Motor neuron (in vitro differentiated cells): ENCODE measurements at regions not wholly inside any gene's neighbourhood (a gene's known extent, or its start where the extent isn't known, plus 50 kb on each side); places are given as distances from the start of the nearest gene placed in this dataset.

ENCODE experiments used
- ATAC-seq, 8 experiments: fragments of 200-7000 bp; cut with Tn5 transposase; replicated peaks in 6 of 8; 2 replicates each; pipeline ENCODE4 v1.8.0; 2021; ENCODE audit warnings: mild to moderate bottlenecking in 8 of 8, moderate library complexity in 8 of 8
- H3K27ac ChIP-seq, 2 donors: fragments of 250-450 bp; sonication (Bioruptor Pico); 2 replicates each; pipeline ENCODE4 v1.9.0; 2021; ENCODE audit warnings: antibody characterized with exemption in 2 of 2, mild to moderate bottlenecking in 2 of 2, moderate library complexity in 1 of 2
- H3K4me1 ChIP-seq, 2 donors: fragments of 250-450 bp; sonication (Bioruptor Pico); replicated peaks in 1 of 2; 2 replicates each; pipeline ENCODE4 v1.6.1; 2021; ENCODE audit warnings: antibody characterized with exemption in 2 of 2, mild to moderate bottlenecking in 2 of 2, moderate library complexity in 1 of 2
- H3K4me3 ChIP-seq, 5 donors: fragments of 250-450 bp; sonication (Bioruptor Pico); 2 replicates each; pipeline ENCODE4 v1.9.0; 2021; ENCODE audit warnings: antibody characterized with exemption in 5 of 5, mild to moderate bottlenecking in 5 of 5, moderate library complexity in 4 of 5
- WGBS, 10 experiments: fragments of 450-650 bp; shearing (Covaris generic); methylation state at CpG; one replicate each; pipeline ENCODE4 v1.0.0; 2022; 5-methylcytosine and 5-hydroxymethylcytosine counted together
- in situ Hi-C, 9 experiments: fragments of 400-800 bp; cut with MboI; loops; one replicate each; pipeline ENCODE4 v1.15.0; 2021; ENCODE audit warnings: low sequenced_read_pairs in 9 of 9, low pct_unique_long_range_greater_than_20kb in 2 of 9; ENCODE audit not compliant: unreplicated experiment in 9 of 9

DNA sequence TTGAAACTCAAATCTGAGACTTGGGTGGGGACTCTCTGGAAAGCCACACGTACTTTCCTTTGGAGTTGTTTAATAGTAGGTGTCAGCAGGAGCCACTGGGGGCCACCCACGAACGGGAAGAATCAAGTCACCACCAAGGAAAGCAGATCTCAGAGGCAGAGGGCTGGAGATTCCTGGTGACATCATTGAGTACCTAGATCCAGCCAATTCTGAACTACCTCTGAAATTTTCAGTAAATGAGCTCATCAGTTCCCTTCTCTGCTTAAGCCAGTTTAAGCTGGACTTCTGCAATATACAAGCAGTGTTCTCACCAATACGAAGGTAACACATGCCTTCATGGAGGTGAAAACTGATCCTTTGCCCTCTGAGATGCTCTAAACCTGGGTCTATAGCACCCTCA is 99.3 kb upstream of the SORCS3 start:
- in situ Hi-C loops: no loop called here
- peak in 5 of 8 experiments; percentile 18 to 84 (median 64) for ATAC-seq
- Histone ChIP-seq H3K4me1 (no peaks in the 10 kb centered on the region), H3K4me3 (no peak overlapping the region), H3K27ac (no peak overlapping the region)
- WGBS, 10 experiments: 10 to 72% (median 58%) methylated on average over 1 to 4 of the region's 4 CpGs; no CpG with 5 or more reads in 4 of the 10 experiments

DNA sequence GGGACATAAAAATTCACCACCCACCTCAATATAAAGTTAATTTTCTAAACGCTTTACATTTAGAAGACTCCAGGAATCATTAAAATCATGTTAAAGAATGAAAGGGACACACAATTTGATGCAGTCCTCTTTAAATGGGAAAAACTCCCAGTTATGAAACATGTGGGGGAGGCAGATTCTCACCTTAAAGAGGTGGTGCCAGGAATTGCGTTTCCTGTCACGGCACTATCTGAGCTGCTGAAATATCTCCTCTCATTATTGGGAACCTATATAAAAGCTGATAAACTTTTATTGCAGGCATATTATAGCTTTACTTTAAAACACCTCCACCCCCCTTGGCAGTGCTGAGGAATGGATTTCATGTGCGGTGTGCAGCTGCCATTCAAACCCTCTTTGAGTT is 94.8 kb upstream of the SORCS3 start:
- Histone ChIP-seq H3K4me3 (no peak overlapping the region), H3K27ac (no peak overlapping the region), H3K4me1 (no peaks in the 10 kb centered on the region)
- no peak for ATAC-seq
- 20 to 100% (median 89%) methylated on average over 1 to 4 of the region's 4 CpGs; no CpG with 5 or more reads in 1 of the 10 experiments for WGBS, 10 experiments
- in situ Hi-C loops: no loop called here

DNA sequence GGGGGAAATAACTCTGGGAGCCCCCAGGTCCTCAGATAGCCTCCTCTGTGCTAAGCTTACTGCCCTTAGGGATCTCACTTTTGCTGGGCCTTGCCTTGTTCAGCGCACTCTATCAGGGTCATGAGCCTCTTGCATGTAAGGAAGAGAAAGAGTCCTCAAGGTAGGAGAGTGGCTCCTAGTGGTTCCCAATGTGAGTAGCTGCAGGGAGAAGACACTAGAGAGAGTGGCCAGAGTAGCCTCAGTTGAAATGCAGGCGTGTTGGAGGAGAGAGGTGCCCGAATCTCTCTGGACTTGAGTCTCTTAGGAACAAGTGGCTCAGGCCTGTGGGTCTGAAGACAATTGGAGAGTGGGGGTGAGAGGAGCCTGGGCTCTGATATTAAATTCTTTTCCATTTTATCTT is 94.3 kb upstream of the SORCS3 start:
- Histone ChIP-seq H3K4me3 (no peak overlapping the region), H3K27ac (no peak overlapping the region), H3K4me1 (no peaks in the 10 kb centered on the region)
- ATAC-seq: peak in 3 of 8 experiments; percentile 50 to 89 (median 70)
- 0 to 100% (median 56%) methylated on average over 1 to 3 of the region's 3 CpGs; no CpG with 5 or more reads in 2 of the 10 experiments for WGBS, 10 experiments
- in situ Hi-C loops: no loop called here

DNA sequence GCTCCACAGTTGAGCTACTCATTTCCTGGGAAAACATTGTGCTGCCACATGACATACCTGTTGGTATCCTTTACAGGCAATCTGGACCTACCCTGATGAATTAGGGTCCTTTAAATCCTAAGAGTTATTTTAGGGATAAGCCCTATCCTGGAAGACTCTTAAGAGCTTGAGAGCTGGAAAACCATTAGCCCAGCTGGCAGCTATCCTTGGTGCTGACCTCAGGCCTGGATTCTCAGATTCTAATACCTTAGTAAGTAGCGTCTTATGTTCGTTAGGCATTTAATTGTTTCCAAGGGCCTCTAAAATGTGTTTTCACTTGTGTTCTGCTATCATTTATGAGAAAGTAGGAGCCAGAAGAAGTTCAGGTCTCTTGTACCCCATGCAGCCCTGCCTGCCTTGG is 93.0 kb upstream of the SORCS3 start:
- in situ Hi-C loops: no loop called here
- H3K4me1 ChIP-seq: no peaks in the 10 kb centered on the region
- H3K4me3 ChIP-seq: no peak overlapping the region
- no peak overlapping the region for H3K27ac ChIP-seq
- ATAC-seq: peak in 2 of 8 experiments; percentile 26 to 47
- whole genome bisulfite sequencing, 10 experiments: 10 to 81% (median 62%) methylated on average over 1 to 2 of the region's 2 CpGs; no CpG with 5 or more reads in 2 of the 10 experiments

DNA sequence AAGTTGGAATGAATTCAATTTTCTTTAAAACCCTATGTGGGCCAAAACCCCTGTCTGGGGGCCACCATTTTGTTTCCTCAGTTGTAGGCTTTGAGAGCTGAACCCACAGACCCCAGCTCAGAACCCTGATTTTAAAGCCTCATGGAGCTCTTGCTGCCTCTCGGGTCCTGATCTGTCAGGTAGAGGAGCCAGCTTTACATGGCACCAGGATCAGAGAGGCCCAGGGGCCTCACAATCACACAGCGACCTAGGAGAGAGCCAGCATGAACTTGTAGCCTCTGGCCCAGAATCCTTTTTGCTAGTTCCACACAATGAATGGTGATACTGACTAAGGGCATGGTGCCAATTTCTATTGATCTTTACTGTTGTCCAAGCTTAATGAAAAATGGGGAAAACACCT is 84.3 kb upstream of the SORCS3 start:
- in situ Hi-C loops: loop anchor here in 1 of 9 experiments (25.0 kb wide), 1 partner anchor 145 kb away; no protein-coding TSS in a partner anchor
- WGBS, 10 experiments: 0 to 67% (median 43%) methylated on average over 1 to 2 of the region's 2 CpGs; no CpG with 5 or more reads in 4 of the 10 experiments
- H3K4me1 ChIP-seq: no peaks in the 10 kb centered on the region
- H3K4me3 ChIP-seq: no peak overlapping the region
- H3K27ac ChIP-seq: no peak overlapping the region
- ATAC-seq: no peak

DNA sequence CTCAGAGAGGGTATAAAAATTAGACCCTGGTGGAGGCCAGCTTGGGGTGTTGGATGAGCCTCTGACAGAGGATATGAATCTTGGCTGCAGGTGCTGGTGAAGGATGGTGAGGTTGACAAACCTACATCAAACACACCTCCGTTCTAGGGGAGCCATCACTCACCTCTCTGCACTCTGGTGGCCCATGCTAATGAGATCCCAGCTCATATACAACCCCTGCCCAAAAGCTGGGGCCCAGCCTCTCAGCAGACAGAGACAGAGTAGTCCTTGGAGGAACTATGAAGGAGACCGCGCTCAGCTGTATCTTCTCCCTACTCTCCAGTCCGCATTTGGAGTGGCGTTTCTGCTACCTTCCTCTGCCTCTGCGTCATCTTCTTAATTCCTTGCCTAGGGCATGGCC is 83.1 kb upstream of the SORCS3 start:
- no peak for ATAC-seq
- no peak overlapping the region for H3K27ac ChIP-seq
- H3K4me1 ChIP-seq: no peaks in the 10 kb centered on the region
- no peak overlapping the region for H3K4me3 ChIP-seq
- WGBS, 10 experiments: 0 to 100% (median 52%) methylated on average over 1 to 5 of the region's 6 CpGs; no CpG with 5 or more reads in 4 of the 10 experiments
- in situ Hi-C loops: loop anchor here in 1 of 9 experiments (25.0 kb wide), 1 partner anchor 146 kb away; no protein-coding TSS in a partner anchor

DNA sequence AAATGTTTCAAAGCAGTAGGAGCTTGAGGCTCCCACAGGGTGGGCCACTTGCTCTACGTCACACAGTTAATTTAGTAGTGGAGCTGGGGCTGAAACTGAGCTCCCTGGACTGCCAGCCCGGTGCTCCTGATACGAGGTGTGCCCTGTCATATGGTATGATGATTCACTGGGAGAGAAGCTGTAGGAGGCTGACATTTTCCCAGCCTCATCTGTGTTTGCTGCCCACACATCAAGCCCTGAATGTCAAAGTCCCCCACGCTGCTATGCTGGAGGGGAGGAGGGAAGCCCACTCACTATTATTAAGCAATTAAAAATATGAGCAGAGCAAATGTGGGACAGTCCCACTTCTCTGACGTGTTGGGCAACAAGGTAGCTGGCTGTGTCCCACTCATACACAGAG is 81.2 kb upstream of the SORCS3 start:
- in situ Hi-C loops: loop anchor here in 1 of 9 experiments (25.0 kb wide), 1 partner anchor 148 kb away; no protein-coding TSS in a partner anchor
- H3K27ac ChIP-seq: no peak overlapping the region
- ATAC-seq: peak in 7 of 8 experiments; percentile 51 to 86 (median 70)

DNA sequence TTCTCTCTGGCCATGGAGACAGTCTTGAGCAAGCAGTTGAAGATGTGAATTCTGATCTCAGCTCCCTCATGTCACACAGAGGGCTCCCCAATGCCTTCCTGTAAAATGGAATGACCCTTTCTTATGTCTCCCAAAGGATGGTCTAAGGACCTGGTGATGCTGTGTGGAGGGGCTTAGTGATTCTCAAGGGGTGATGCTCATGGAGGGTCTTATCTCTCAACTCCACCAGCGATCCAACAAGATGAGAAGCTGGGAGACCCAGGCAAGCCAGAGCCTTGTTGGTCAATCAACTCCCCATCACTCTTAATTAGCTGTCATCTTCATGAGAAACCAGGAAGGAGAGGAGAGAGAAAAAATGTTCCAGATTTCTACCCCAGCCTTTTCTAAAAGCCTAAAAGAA is 78.0 kb upstream of the SORCS3 start:
- Histone ChIP-seq H3K4me1 (no peaks in the 10 kb centered on the region), H3K27ac (no peak overlapping the region), H3K4me3 (no peak overlapping the region)
- no peak for ATAC-seq
- WGBS, 10 experiments: 0 to 80% (median 60%) methylated on average over 1 of the region's 1 CpG; no CpG with 5 or more reads in 7 of the 10 experiments
- in situ Hi-C loops: loop anchor here in 1 of 9 experiments (25.0 kb wide), 1 partner anchor 151 kb away; no protein-coding TSS in a partner anchor

More for the DNA sequence above, 81.2 kb upstream of the SORCS3 start:
- no peak overlapping the region for H3K4me3 ChIP-seq
- no peaks in the 10 kb centered on the region for H3K4me1 ChIP-seq
- WGBS, 10 experiments: 20 to 78% (median 40%) methylated on average over 1 to 5 of the region's 5 CpGs; no CpG with 5 or more reads in 5 of the 10 experiments

DNA sequence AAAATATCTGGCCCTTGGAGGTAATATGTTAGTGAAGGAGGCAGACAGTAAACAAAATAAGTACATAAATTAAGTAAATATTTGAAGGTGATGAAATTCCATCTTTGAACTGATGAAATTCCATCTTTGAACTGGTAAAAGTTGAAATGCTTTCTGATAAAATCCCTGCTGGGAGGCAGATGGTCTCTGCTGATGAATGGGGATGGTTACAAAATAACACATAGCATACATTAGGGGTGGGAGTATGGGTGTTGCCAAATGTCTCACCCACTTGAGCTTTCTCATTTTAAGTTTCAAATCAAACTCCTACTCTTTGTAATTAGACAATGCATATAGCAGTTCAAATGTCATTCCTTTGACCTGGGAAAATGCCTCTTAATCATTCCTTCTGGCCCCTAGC is 77.5 kb upstream of the SORCS3 start:
- H3K4me1 ChIP-seq: no peaks in the 10 kb centered on the region
- H3K27ac ChIP-seq: no peak overlapping the region
- H3K4me3 ChIP-seq: no peak overlapping the region
- in situ Hi-C loops: loop anchor here in 1 of 9 experiments (25.0 kb wide), 1 partner anchor 151 kb away; no protein-coding TSS in a partner anchor
- ATAC-seq: peak in 3 of 8 experiments; percentile 27 to 48 (median 34)

DNA sequence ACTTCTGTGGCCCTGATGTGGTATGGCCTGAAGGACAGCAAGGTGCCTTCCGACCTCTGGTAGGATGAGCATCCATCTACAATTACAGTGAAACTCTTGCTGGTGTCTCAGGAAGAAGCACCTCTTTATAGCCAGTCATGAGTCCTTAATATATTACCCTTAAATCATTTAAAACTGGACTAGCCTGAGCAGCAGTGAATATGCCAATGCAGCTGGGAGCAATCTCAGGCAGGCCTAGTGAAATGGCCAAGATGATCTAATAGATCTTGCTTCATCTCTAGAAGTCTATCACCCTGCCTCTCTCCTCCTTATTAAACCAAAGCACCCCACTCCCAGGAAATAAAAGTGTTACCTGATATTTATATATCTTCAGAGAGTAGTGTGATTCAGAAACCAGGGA is 66.7 kb upstream of the SORCS3 start:
- in situ Hi-C loops: loop anchor here in 1 of 9 experiments (25.0 kb wide), 1 partner anchor 162 kb away; no protein-coding TSS in a partner anchor
- H3K4me3 ChIP-seq: no peak overlapping the region
- H3K4me1 ChIP-seq: peaks cover 15 to 37% of the 10 kb centered on the region in 2 donors
- peak overlapping the region in 1 of 2 donors; percentile 67 for H3K27ac ChIP-seq
- WGBS, 10 experiments: 55 to 67% (median 63%) methylated on average over 1 of the region's 1 CpG; no CpG with 5 or more reads in 7 of the 10 experiments
- peak in 7 of 8 experiments; percentile 51 to 80 (median 58) for ATAC-seq

DNA sequence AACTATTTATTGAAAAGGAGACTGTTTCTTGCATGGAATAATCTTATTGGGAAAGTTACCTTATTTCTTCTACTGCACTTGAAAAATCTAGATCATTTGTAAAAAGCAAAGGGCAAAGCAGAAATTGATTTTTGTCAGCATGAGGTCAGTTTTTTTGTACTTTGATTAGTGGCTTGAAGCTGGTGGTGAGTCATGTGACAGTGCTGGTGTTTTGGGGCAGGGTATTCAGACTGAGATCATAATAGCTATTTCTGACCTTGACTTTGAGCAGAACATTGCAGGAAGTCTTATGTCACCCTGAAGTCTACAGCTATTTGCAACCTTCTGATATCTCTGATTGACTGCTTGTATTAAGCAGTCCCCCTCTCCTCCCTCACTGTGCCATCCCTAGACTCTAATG is 66.3 kb upstream of the SORCS3 start:
- no peak overlapping the region for H3K4me3 ChIP-seq
- H3K27ac ChIP-seq: peak overlapping the region in 1 of 2 donors; percentile 67
- in situ Hi-C loops: loop anchor here in 2 of 9 experiments (25.0 kb wide), 2 partner anchors 163 to 1112 kb away; no protein-coding TSS in a partner anchor
- peaks cover 15 to 37% of the 10 kb centered on the region in 2 donors for H3K4me1 ChIP-seq
- peak in 5 of 8 experiments; percentile 76 to 85 (median 83) for ATAC-seq

DNA sequence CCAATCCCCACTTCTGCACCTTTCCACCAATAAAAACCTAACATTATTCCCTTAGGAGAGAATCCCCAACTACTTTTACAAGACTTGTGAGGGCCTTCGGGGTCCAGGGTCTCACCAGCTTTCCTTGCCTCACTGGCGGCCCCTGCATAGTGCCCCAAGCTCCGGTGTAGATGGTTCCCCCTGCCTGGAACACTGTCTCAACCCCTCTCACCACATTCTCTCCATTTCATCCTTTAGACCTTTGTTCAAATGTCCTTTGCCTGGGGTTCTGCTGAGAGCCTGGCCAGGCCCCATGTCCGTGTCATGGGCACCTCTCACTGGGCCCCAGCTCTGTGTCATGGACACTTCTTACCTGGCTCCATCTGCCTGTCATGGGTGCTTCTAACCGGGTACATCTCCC is 64.5 kb upstream of the SORCS3 start:
- Histone ChIP-seq H3K4me3 (no peak overlapping the region), H3K4me1 (peaks cover 19 to 37% of the 10 kb centered on the region in 2 donors), H3K27ac (no peak overlapping the region)
- in situ Hi-C loops: loop anchor here in 1 of 9 experiments (25.0 kb wide), 1 partner anchor 1111 kb away; no protein-coding TSS in a partner anchor
- 67 to 100% (median 100%) methylated on average over 1 to 5 of the region's 5 CpGs; no CpG with 5 or more reads in 5 of the 10 experiments for WGBS, 10 experiments
- no peak for ATAC-seq

DNA sequence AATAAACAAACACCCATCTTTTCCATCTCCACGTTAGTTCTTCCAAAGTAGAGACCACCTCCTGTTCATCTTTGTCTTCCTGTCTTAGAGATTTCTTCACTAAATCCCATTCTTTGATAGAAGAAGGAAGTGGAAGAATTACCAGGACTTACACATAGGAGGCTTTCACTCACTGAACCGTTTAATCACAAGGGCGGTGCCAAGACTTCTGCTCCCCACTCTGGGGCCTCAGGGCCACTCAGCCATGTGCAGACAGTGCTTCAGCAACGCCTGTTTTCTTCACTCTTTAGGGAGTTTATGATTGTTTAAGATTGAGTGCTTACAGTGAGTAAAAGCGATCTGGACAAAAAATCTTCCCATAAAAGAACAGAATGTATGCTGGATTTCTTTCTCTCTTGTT is 63.9 kb upstream of the SORCS3 start:
- in situ Hi-C loops: loop anchor here in 1 of 9 experiments (25.0 kb wide), 1 partner anchor 1110 kb away; no protein-coding TSS in a partner anchor
- ATAC-seq: peak in 2 of 8 experiments; percentile 24 to 82
- WGBS, 10 experiments: 8 to 100% (median 74%) methylated on average over 1 to 5 of the region's 5 CpGs; no CpG with 5 or more reads in 2 of the 10 experiments
- H3K27ac ChIP-seq: no peak overlapping the region
- H3K4me3 ChIP-seq: no peak overlapping the region
- H3K4me1 ChIP-seq: peaks cover 19 to 37% of the 10 kb centered on the region in 2 donors
